Mammary epithelial cell (primary cell): ENCODE measurements at regions not wholly inside any gene's neighbourhood (a gene's known extent, or its start where the extent isn't known, plus 50 kb on each side); places are given as distances from the start of the nearest gene placed in this dataset.

Experiments
- EZH2 ChIP-seq: IDR thresholded peaks from 2 replicates; pipeline ENCODE4 v1.6.1; 2012; ENCODE audit warnings: low read length, inconsistent platforms, borderline replicate concordance
- TF ChIP-seq, protein P1 (sequence below), 2 donors: IDR thresholded peaks in 1 of 2; conservative IDR thresholded peaks in 1 of 2; 2 replicates each; pipeline ENCODE4 v1.5.1; 2011 to 2012; ENCODE audit warnings: inconsistent platforms in 2 of 2, low read length in 2 of 2, mild to moderate bottlenecking in 2 of 2, control low read depth in 1 of 2, low read depth in 1 of 2; ENCODE audit not compliant: insufficient read depth in 1 of 2; ENCODE audit errors: extremely low read depth in 1 of 2

DNA sequence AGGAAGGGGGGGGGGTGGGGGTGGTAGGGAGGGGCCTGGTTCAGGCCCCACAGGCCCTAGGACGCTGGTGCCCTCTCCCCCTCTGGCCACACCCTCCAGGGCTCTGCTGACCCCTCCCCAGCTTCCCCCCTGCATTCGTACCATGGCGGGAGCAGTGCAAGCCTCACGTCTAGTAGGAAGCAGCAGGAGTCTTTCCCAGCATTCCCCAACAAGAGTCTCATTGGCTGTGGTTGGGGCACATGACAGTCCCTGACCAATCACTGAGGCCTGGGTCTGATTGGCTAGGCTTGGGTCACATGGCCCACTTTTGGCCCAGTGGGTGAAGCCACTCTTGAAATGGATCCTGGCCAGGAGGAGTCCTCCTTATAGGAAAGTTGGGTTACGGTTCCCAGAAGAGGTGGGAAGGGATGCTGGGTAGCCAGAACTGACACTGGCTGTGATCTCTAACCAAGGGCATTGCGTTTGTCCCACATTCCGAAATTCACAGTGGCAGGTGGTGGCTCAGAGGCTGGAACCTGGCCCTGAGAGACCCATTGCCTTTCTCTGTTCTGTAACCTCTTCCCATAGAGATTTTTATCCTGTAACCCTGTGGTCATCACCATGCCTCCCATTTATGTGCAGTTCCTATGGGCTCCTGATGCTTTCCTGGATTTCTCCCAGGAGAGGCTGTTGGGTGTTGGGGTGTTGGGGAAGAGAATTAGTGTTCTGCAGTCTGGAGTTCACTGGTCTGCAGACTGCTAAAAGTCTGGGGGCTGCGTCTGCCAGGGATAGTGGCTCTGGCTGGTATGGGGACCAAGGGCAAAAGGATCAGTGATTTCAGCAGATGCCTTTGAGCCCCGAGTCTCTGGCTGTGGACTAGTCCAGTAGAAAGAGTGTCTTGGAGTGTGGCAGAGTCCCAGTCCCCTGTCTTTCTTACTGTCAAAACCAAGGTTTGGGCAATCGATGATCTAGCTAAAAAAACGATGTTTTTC lies 58.9 kb upstream of the MYEOV start:
- TF ChIP-seq, protein P1, sequence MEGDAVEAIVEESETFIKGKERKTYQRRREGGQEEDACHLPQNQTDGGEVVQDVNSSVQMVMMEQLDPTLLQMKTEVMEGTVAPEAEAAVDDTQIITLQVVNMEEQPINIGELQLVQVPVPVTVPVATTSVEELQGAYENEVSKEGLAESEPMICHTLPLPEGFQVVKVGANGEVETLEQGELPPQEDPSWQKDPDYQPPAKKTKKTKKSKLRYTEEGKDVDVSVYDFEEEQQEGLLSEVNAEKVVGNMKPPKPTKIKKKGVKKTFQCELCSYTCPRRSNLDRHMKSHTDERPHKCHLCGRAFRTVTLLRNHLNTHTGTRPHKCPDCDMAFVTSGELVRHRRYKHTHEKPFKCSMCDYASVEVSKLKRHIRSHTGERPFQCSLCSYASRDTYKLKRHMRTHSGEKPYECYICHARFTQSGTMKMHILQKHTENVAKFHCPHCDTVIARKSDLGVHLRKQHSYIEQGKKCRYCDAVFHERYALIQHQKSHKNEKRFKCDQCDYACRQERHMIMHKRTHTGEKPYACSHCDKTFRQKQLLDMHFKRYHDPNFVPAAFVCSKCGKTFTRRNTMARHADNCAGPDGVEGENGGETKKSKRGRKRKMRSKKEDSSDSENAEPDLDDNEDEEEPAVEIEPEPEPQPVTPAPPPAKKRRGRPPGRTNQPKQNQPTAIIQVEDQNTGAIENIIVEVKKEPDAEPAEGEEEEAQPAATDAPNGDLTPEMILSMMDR (conservative IDR thresholded peaks at IDR 0.05 in 1 of 2, IDR thresholded peaks at IDR 0.05 in 1 of 2; ENCODE audit: extremely low read depth in 1 of 2, insufficient read depth in 1 of 2, low read depth in 1 of 2, low read length in 2 of 2), result no peak
- no peak for TF ChIP-seq EZH2
